Glutamatergic neuron (in vitro differentiated cells): ENCODE measurements at regions not wholly inside any gene's neighbourhood (a gene's known extent, or its start where the extent isn't known, plus 50 kb on each side); places are given as distances from the start of the nearest gene placed in this dataset.

Experiments used
- DNase-seq: peaks from one replicate; pipeline ENCODE4 v3.0.0; 2022
- H3K27ac Mint-ChIP-seq: one replicate; pipeline ENCODE4 v1.8.0; 2020; ENCODE audit warnings: mild to moderate bottlenecking, mixed read lengths, inconsistent platforms; ENCODE audit not compliant: unreplicated experiment
- H3K27me3 Mint-ChIP-seq: one replicate; pipeline ENCODE4 v1.8.0; 2020; ENCODE audit warnings: mild to moderate bottlenecking, moderate library complexity, mixed read lengths, inconsistent platforms; ENCODE audit not compliant: unreplicated experiment
- H3K36me3 Mint-ChIP-seq: one replicate; pipeline ENCODE4 v1.8.0; 2020; ENCODE audit warnings: mild to moderate bottlenecking, mixed read lengths, inconsistent platforms; ENCODE audit not compliant: unreplicated experiment
- H3K4me1 Mint-ChIP-seq: one replicate; pipeline ENCODE4 v1.8.0; 2020; ENCODE audit warnings: mild to moderate bottlenecking, low read depth, mixed read lengths, inconsistent platforms; ENCODE audit not compliant: unreplicated experiment
- H3K4me3 Mint-ChIP-seq: one replicate; pipeline ENCODE4 v1.8.0; 2020; ENCODE audit warnings: mild to moderate bottlenecking, mixed read lengths, inconsistent platforms; ENCODE audit not compliant: unreplicated experiment
- H3K9me3 Mint-ChIP-seq: one replicate; pipeline ENCODE4 v1.8.0; 2020; ENCODE audit warnings: mild to moderate bottlenecking, moderate library complexity, mixed read lengths, inconsistent platforms; ENCODE audit not compliant: unreplicated experiment
- CTCF ChIP-seq: fragments of 200-600 bp; sonication (generic); IDR thresholded peaks from one replicate; pipeline ENCODE4 v1.5.0; 2021; ENCODE audit not compliant: partially characterized antibody, unreplicated experiment

DNA sequence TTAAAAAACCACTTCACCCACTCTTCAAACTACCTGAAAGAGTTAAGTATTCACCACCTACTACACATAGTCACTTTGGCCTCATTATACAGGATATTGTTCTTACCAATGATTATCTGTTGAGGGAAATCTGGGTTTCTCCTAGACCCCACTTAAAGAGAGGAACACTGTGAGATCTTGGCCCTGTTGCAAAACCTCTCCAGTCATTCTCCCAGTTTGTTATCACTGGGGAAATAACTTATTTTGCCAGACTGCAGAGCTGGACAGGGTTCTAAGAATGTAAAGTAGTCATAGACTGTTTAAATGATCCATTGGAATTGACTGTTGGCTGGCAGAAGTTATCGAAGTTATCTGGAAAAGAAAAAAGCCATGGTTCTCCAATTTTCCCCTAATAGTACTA lies 143.8 kb downstream of the HGF start:
- no peak for TF ChIP-seq CTCF
- H3K36me3 Mint-ChIP-seq, result no peaks in the 10 kb centered on the region
- no peak for DNase-seq
- H3K27me3 Mint-ChIP-seq, result no peaks in the 10 kb centered on the region
- no peak overlapping the region for H3K4me3 Mint-ChIP-seq
- no peak overlapping the region for H3K27ac Mint-ChIP-seq
- peaks cover 3% of the 10 kb centered on the region for H3K4me1 Mint-ChIP-seq
- no peaks in the 10 kb centered on the region for H3K9me3 Mint-ChIP-seq

DNA sequence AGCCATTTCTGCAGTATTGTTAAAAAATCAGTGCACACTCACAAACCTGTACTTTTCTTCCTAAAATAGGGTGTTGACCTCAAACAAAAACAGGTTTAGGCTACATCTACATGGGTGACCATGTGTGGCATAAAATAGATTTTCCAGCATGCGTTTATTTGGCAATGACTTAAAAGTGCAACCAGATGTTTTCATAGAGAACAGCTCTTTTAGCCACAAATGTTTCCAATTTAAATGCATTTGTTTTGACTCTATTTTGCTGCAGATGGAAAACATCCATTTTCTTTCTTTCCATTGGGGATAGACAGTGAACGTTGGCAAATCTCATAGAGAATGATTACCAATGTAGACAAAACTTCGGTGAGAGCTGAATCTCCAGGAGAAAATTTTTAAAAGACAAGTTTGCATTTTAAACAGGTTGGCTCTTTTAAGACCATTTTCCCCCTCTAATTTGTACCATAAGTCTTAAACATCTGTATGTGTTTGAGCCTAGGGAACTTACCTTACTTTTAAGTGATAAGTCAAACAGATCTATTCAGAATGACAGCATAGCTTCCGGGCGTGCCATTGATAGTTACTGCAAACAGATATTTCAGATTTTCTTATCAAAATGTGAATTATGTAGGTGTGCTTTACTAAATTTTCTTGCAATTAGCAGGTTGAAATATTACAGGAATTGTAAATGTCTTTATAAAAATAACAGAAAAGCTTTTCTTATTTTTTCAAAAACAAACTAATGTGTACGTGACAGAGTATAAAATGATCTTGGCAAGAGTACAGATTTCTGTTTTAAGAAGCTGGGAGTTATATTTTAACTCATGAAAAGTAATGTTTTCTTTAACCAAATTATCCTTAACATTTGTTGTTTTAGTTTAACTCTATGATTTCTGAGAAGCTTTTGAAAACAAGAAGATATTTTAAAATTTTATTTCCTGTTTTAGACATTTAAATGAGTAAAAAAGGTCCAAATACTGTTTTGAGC lies 144.9 kb downstream of the HGF start:
- Mint-ChIP-seq H3K36me3 (no peaks in the 10 kb centered on the region), H3K27ac (no peak overlapping the region), H3K4me3 (no peak overlapping the region), H3K27me3 (no peaks in the 10 kb centered on the region), H3K9me3 (no peaks in the 10 kb centered on the region), H3K4me1 (peaks cover 3% of the 10 kb centered on the region)
- DNase-seq, result no peak
- TF ChIP-seq CTCF, result no peak

DNA sequence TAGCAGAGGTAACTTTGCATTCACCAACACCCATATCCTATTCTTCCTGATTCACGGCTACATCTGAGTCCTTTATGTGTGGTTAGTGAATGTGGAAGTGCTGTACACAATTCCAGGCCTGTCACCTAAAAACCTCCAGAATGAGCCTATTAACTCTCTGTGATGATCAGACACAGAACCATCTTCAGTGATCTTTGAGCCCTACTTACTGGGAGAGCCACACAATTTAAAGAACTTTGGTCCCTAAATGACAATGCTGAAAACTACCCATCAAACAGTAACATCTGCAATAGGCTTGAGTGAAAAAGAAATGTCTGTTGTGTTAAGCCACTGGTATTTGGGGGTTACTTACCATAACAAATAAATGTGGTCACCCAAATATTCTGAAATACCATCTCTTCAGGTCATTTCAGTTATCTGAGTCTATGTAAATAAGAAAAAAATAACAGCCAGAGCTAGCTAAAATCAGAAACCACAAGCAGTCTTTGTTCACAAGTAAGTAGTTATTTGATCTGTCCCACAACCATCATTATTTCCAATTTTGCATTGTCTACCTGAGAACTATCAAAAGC lies 145.7 kb downstream of the HGF start:
- no peak overlapping the region for H3K4me3 Mint-ChIP-seq

GRCh38 chr7:81623251-81623855 lies 146.5 kb downstream of the HGF start:
- no peak overlapping the region for H3K4me3 Mint-ChIP-seq
- no peaks in the 10 kb centered on the region for H3K27me3 Mint-ChIP-seq
- DNase-seq, result no peak
- H3K27ac Mint-ChIP-seq, result no peak overlapping the region
- H3K9me3 Mint-ChIP-seq, result no peaks in the 10 kb centered on the region
- no peaks in the 10 kb centered on the region for H3K36me3 Mint-ChIP-seq
- peaks cover 3% of the 10 kb centered on the region for H3K4me1 Mint-ChIP-seq
- TF ChIP-seq CTCF, result no peak

More for the DNA sequence above, 145.7 kb downstream of the HGF start:
- Mint-ChIP-seq H3K27me3 (no peaks in the 10 kb centered on the region), H3K9me3 (no peaks in the 10 kb centered on the region), H3K27ac (no peak overlapping the region), H3K36me3 (no peaks in the 10 kb centered on the region), H3K4me1 (peaks cover 3% of the 10 kb centered on the region)
- no peak for DNase-seq
- no peak for TF ChIP-seq CTCF

DNA sequence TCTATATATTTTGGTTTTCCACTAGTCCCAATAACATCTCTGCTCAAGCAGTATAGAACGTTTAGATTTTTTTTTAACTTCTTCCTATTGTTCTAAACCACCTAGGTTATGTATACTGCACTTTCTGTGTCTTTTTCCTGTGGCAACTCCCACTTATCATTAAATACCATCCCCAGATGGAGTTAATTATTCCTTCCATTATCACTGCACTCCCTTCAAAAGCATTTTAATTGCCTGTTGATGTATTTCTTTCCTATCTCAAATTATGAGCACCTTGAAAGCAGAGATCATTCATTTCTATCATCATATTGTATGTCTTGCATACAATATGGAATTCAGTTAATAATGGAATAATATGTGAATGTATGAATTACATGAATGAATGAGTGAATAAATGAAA lies 148.0 kb downstream of the HGF start:
- H3K36me3 Mint-ChIP-seq, result no peaks in the 10 kb centered on the region
- H3K4me1 Mint-ChIP-seq, result peaks cover 3% of the 10 kb centered on the region
- H3K4me3 Mint-ChIP-seq, result no peak overlapping the region
- no peak overlapping the region for H3K27ac Mint-ChIP-seq
- DNase-seq, result no peak
- no peaks in the 10 kb centered on the region for H3K27me3 Mint-ChIP-seq
- H3K9me3 Mint-ChIP-seq, result no peaks in the 10 kb centered on the region
- no peak for TF ChIP-seq CTCF
